ENCODE measurements at regions not wholly inside any gene's neighbourhood (a gene's known extent, or its start where the extent isn't known, plus 50 kb on each side); places are given as distances from the start of the nearest gene placed in this dataset.
"Not testable (repeated sequence)": the region's sequence is repeated elsewhere in the genome, so short reads cannot be mapped to it uniquely, and the experiment has no call there.

DNA sequence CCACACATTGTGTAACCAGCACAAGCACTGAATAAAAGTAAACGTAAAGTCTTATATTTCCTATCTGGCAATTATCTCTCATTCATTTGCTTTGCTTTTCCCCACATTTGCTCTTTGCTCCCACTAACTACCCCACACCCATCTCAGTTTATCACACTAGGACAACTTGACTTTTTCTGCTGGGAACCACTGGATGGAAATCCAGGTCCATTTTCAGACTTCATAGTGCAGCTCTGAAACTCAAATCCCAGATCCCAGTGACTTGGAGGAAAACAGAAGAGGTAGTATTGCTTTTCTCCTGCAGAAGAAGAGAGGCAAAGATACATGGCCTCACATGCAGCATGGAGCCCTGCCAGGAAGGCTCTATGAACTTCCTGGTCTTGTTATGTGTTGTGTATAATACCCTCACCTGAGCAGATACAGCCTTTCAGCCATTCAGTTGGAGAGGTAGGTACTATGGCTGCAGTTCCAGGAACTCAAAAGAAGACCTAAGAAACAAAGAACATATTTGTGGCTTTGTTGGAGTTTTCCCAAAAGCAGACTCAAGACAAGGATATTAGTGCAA lies 90.0 kb upstream of the NIPBL start:
- no peak for DNase-seq

- DNase-seq: no peak
These were observed 89.0 kb upstream of the NIPBL start for GRCh38 chr5:36787365-36788093.

DNA sequence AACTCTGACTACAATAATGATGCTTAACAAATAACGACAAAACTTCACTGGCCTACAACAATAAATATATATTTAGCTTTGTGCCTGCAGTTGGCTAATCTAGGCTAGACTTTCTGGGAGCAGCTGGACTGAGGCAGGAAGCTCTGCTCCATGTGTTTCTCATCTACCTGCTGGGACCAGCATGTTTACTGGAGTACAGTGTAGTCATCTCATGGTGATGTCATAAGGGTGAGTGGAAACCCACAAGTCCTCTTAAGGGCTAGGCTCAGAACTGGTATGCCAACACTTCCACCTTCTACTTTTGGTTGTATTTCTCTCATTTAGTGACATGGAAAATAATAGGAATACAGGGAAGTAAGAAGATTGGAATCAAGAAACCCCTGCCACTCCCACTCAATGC lies 85.7 kb upstream of the NIPBL start:
- no peak for DNase-seq

- no peak for DNase-seq
These were observed 83.9 kb upstream of the NIPBL start for GRCh38 chr5:36792560-36793180.

- no peak for DNase-seq
These were observed 81.2 kb upstream of the NIPBL start for GRCh38 chr5:36795366-36795765.

DNA sequence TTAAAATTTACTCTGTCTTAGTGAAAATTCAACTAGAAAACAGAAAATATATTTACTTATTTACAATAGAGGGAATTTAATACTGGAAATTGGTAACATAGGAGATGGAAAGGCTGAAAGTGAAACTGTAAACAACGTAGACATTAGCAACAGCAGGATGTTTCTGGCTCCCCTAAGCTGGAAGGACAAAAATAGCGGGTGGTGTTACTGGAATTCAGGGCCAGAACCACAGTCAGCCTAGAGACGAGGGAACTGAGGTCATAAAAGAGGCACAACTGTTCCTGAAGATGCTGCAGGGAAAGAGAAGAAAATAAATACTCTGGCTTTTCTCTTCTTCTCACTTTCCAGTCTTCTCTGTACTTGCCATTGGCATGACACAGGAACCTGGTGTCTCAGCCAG lies 80.4 kb upstream of the NIPBL start:
- no peak for DNase-seq

GRCh38 chr5:36801523-36801922 lies 75.0 kb upstream of the NIPBL start:
- no peak for DNase-seq

DNA sequence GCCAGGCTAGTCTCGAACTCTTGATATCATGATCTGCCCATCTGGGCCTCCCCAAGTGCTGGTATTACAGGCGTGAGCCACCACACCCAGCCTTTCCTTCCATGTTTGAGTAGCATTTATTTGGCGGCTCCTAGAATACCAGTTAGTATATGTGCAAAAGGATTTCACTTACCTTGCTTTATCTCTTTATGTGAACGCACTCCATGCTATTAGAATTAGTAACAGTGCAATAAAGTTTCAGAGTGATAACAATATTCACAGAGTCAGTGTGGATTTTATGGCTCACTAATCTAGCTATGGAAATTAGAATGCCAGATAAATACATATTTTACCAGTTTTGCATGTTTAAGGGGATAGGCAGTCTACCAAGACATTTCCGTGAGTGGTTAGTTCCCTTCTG lies 74.4 kb upstream of the NIPBL start:
- DNase-seq: no peak

GRCh38 chr5:36813249-36813648 lies 63.3 kb upstream of the NIPBL start:
- DNase-seq: not testable (repeated sequence)

DNA sequence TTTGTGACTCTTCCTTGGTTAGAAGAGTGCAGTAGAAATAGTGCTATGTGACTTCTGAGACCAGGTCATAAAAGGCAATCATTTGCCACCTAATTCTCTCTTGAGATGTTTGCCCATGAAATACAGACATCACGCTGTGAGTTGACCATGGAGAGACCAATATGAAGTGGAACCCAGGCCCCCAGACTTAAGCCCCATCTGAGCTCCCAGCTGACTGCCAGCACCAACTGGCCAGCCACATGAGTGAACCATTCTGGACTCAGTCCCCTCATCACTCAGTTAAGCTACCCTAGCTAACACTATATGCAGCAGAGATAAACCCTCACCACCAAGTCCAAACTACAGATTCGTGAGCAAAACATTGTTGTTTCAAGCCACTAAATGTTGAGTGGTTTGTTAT lies 60.7 kb upstream of the NIPBL start:
- DNase-seq: no peak

DNA sequence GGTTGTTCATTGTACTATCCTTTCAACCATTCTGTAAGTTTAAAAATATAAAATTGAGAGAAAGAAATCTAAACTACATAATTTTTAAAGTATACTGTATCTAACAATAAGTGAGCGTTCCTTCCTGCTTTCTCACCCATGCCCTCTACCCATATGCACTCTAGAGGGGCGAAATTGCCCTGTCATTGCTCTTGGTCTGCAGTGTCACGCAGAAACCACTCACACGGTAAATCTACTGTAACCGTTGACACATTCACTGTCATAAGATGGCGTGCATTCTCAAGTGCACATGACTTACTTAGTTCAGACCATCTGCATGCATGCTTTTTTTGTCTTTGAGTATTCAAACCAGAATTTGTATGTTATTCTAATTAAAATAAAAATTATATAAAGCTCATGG lies 55.7 kb upstream of the NIPBL start:
- no peak for DNase-seq

- no peak for DNase-seq
These were observed 49.9 kb upstream of the NIPBL start for GRCh38 chr5:36826694-36827093.
